Muscle layer of colon (tissue), 2 donors: ENCODE measurements at regions not wholly inside any gene's neighbourhood (a gene's known extent, or its start where the extent isn't known, plus 50 kb on each side); places are given as distances from the start of the nearest gene placed in this dataset.

Source experiments
- H3K27ac ChIP-seq: one replicate; pipeline ENCODE4 v1.7.0; 2013; ENCODE audit warnings: low read depth, mild to moderate bottlenecking, low read length, moderate library complexity
- H3K27me3 ChIP-seq, 2 donors: one replicate each; pipeline ENCODE4 v1.7.0; 2013; ENCODE audit warnings: low read length in 2 of 2, mild to moderate bottlenecking in 2 of 2; ENCODE audit not compliant: insufficient read depth in 2 of 2, control insufficient read depth in 1 of 2
- H3K36me3 ChIP-seq: one replicate; pipeline ENCODE4 v1.7.0; 2013; ENCODE audit warnings: mild to moderate bottlenecking, low read length; ENCODE audit not compliant: insufficient read depth
- H3K4me1 ChIP-seq: one replicate; pipeline ENCODE4 v1.7.0; 2013; ENCODE audit warnings: mild to moderate bottlenecking, low read length; ENCODE audit not compliant: insufficient read depth
- H3K4me3 ChIP-seq, 2 donors: one replicate each; pipeline ENCODE4 v1.7.0; 2013; ENCODE audit warnings: low read length in 2 of 2, low read depth in 1 of 2, mild to moderate bottlenecking in 1 of 2, moderate library complexity in 1 of 2
- H3K9ac ChIP-seq: one replicate; pipeline ENCODE4 v1.7.0; 2013; ENCODE audit warnings: low read length
- H3K9me3 ChIP-seq: one replicate; pipeline ENCODE4 v1.7.0; 2013; ENCODE audit warnings: mild to moderate bottlenecking, low read length
- donor health status: abdominal sarcoma.
- donor health status: Adenocarcinoma of cecum.

DNA sequence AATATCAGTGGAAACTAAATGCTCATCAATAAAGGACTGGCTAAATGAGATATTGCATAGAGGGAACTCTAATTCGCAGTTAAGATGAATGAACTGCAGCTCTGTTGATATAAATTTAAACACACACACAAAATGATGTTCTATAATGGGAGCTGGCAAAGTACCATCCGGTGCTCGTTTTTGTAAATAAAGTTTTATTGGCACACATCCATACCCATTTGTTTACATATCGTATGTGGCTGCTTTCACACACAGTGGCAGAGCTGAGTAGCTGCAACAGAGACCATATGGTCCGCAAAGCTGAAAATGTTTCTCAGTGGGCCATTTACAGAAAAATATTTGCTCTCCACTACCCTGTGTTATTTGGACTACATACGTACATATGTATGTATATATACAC lies 120.7 kb downstream of the EDN3 start:
- H3K9me3 ChIP-seq: no peaks in the 10 kb centered on the region
- no peak overlapping the region for H3K27ac ChIP-seq
- H3K4me1 ChIP-seq: no peaks in the 10 kb centered on the region
- H3K4me3 ChIP-seq: no peak overlapping the region
- no peak overlapping the region for H3K9ac ChIP-seq
- no peaks in the 10 kb centered on the region for H3K36me3 ChIP-seq
- H3K27me3 ChIP-seq: no peaks in the 10 kb centered on the region

DNA sequence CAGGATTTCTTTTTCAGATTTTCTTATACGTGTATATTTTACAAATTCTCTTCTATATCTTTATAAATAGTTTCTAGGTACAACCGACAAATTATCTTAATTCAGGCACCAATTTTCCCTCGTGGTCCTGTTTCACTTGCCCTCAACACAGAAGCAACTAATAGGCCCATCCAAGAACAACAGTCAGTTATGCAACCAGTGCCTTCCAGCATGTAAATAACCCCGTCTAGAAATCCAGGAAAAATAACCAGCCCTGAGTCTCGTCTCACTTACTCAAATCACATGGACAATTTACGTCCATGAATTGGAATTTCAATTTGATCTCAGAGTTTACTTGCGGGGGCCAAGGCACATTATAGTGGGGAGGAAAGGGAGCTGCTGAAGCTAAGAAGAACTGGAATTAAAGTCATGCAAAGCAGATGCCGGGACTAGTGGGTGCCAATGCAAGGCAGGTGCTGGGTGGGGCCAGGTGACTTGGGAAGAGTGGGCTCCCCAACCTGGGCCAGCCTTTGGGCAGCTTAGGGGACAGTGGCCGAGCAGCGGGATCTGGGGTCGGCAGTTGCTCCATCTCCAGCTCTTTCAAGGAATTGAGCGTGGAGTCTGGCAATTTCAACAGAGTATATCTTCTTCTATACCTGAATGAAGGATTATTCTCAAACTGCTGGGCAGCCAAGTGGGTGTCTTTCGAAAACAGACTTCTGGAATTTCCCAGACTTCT lies 121.7 kb downstream of the EDN3 start:
- Histone ChIP-seq H3K27ac (no peak overlapping the region), H3K9me3 (no peaks in the 10 kb centered on the region), H3K36me3 (no peaks in the 10 kb centered on the region), H3K4me3 (no peak overlapping the region), H3K27me3 (no peaks in the 10 kb centered on the region), H3K4me1 (no peaks in the 10 kb centered on the region), H3K9ac (no peak overlapping the region)

- H3K27ac ChIP-seq: no peak overlapping the region
- H3K4me3 ChIP-seq: no peak overlapping the region
- H3K36me3 ChIP-seq: no peaks in the 10 kb centered on the region
- H3K27me3 ChIP-seq: no peaks in the 10 kb centered on the region
- H3K9me3 ChIP-seq: no peaks in the 10 kb centered on the region
- H3K9ac ChIP-seq: no peak overlapping the region
- H3K4me1 ChIP-seq: no peaks in the 10 kb centered on the region
Measured at GRCh38 chr20:59422872-59423544, 122.6 kb downstream of the EDN3 start.

DNA sequence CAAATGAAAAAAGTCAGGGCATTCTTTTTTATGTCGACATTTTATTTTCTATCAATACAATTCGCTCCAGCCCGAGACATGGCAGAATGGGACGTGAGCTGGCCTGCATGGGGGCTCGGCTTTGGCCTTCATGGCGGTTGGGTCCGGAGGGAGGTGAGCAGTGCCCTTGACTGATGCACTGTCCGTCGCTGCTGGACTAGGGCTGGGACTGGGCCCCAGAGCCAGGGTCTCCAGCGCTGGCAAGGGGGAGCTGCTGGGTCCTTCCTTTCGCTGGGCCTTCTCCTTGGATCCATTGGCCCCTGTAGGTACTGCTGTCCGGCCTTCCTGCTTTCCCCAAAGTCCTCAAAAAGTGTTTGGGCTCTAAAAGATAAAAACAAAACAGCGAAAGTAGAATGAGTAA lies 124.6 kb downstream of the EDN3 start:
- no peaks in the 10 kb centered on the region for H3K27me3 ChIP-seq
- H3K9me3 ChIP-seq: no peaks in the 10 kb centered on the region
- H3K9ac ChIP-seq: no peak overlapping the region
- H3K4me3 ChIP-seq: no peak overlapping the region
- H3K36me3 ChIP-seq: no peaks in the 10 kb centered on the region
- no peaks in the 10 kb centered on the region for H3K4me1 ChIP-seq
- H3K27ac ChIP-seq: no peak overlapping the region

DNA sequence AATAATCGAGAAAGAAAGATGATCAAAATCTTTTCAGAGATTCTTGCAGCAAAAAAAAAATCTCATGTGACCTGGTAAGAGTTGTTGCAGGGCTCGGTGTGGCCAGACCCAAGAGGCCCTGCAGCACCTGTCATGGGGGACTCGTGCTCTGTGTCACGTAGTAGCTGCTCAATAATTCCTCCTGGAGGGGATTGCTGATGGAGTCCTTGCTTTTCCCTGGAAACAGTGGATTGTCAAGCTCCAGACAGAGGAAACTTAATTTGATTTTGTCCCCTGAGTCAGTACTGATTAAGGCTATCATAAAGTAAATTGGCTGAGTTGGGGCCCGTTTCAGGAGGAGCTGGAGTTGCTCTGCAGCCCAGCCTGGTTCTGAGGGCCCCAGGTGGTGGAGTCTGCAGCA lies 125.2 kb downstream of the EDN3 start:
- no peaks in the 10 kb centered on the region for H3K36me3 ChIP-seq
- H3K4me1 ChIP-seq: no peaks in the 10 kb centered on the region
- no peak overlapping the region for H3K27ac ChIP-seq
- H3K4me3 ChIP-seq: no peak overlapping the region
- no peak overlapping the region for H3K9ac ChIP-seq
- no peaks in the 10 kb centered on the region for H3K27me3 ChIP-seq
- H3K9me3 ChIP-seq: no peaks in the 10 kb centered on the region

DNA sequence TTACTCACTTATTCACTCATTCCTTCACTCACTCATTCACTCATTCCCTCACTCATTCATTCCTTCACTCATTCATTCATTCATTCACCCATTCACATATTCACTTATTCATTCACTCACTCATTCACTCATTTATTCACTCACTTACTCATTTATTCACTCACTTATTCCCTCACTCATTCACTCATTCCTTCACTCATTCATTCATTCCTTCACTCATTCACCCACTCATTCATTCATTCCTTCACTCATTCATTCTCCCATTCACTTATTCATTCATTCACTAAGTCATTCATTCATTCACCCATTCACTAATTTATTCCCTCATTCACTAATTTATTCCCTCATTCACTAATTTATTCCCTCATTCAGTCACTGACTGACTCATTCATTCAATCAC lies 127.6 kb downstream of the EDN3 start:
- H3K4me3 ChIP-seq: no peak overlapping the region
- no peaks in the 10 kb centered on the region for H3K27me3 ChIP-seq
- H3K9me3 ChIP-seq: no peaks in the 10 kb centered on the region
- H3K4me1 ChIP-seq: no peaks in the 10 kb centered on the region
- H3K27ac ChIP-seq: no peak overlapping the region
- no peaks in the 10 kb centered on the region for H3K36me3 ChIP-seq
- H3K9ac ChIP-seq: no peak overlapping the region

DNA sequence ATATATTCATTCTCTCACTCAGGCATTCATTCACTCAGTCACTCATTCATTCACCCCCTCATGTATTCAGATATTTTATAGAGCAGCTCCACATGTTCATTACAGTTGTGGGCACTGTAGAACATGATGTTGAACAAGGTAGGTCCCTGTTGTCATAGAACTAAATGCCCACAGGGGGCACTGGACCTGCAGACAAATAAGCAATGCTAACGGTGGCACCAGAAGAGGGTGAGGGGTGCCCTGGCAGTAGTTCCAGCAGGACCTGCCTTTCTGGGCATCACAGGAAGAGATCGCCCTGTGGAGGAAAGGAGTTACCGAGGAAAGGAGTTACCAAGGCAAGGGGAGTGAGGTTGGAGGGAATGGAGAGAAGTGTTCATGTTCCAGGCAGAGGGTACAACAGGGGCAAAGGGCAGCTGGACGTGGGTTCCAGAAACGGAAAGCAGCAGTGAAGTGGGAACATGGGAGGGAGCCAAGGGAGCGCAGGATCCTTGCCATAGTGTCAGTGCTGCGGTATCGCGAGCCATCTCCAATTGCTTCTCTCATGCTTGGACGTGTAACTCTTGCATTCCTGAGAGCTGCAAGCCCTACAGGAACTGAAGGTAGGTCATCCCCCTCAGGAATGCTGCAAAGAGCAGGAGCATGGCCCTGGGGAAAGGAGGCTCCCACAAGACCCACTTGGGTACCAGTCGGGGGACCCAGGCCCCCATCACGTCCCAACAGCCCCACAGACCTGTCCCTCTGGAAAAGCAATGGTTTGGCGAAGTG lies 128.2 kb downstream of the EDN3 start:
- H3K36me3 ChIP-seq: no peaks in the 10 kb centered on the region
- no peak overlapping the region for H3K27ac ChIP-seq
- H3K4me3 ChIP-seq: no peak overlapping the region
- H3K4me1 ChIP-seq: no peaks in the 10 kb centered on the region
- H3K9ac ChIP-seq: no peak overlapping the region
- no peaks in the 10 kb centered on the region for H3K27me3 ChIP-seq
- no peaks in the 10 kb centered on the region for H3K9me3 ChIP-seq

DNA sequence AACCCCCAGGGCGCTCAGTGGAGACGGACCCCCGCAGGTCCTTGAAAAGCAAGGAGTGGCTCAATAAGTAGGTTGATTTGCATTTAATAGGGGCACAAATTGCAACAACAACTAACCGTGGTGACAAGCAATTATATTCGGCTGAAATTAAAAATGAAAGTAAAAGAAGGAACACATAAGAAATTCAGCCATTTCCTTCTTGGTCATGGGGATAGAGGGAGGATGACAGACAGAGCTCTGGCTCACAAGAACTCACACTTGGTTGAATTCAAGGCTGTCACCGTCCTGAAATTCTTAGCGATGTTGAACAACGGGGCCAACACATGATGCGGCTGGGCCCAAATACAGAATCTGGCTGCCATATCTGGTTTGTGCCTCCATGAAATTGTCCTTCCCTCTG lies 129.0 kb downstream of the EDN3 start:
- H3K4me1 ChIP-seq: no peaks in the 10 kb centered on the region
- H3K27me3 ChIP-seq: no peaks in the 10 kb centered on the region
- H3K27ac ChIP-seq: no peak overlapping the region
- no peak overlapping the region for H3K9ac ChIP-seq
- H3K4me3 ChIP-seq: no peak overlapping the region
- H3K9me3 ChIP-seq: no peaks in the 10 kb centered on the region
- no peaks in the 10 kb centered on the region for H3K36me3 ChIP-seq

GRCh38 chr20:59431014-59431413 lies 130.6 kb downstream of the EDN3 start:
- Histone ChIP-seq H3K4me1 (no peaks in the 10 kb centered on the region), H3K27ac (no peak overlapping the region), H3K36me3 (no peaks in the 10 kb centered on the region), H3K9me3 (no peaks in the 10 kb centered on the region), H3K9ac (no peak overlapping the region), H3K27me3 (no peaks in the 10 kb centered on the region), H3K4me3 (no peak overlapping the region)

DNA sequence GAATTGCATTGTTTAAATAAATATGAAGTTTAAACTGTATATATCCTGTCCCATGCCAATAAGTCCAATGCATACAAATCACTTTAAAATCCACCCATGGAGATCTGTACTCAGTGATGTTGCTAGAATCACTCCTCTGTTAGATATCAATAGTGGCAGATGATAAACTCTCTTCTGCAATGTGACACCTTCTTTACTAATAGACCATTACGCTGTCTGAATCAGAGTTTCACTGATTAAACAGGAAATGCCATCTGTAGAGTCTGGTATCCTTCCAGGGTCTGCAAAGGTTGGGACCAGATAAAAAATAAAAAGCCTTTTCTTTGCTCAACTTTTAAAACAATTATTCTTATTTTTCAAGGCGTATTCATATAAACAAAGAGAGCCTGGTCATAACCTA lies 134.5 kb downstream of the EDN3 start:
- no peak overlapping the region for H3K27ac ChIP-seq
- H3K36me3 ChIP-seq: no peaks in the 10 kb centered on the region
- H3K9ac ChIP-seq: no peak overlapping the region
- no peaks in the 10 kb centered on the region for H3K27me3 ChIP-seq
- H3K4me1 ChIP-seq: no peaks in the 10 kb centered on the region
- no peak overlapping the region for H3K4me3 ChIP-seq
- no peaks in the 10 kb centered on the region for H3K9me3 ChIP-seq

- Histone ChIP-seq H3K36me3 (no peaks in the 10 kb centered on the region), H3K9ac (no peak overlapping the region), H3K4me1 (no peaks in the 10 kb centered on the region), H3K4me3 (no peak overlapping the region), H3K27me3 (no peaks in the 10 kb centered on the region), H3K27ac (no peak overlapping the region), H3K9me3 (no peaks in the 10 kb centered on the region)
Measured at GRCh38 chr20:59435518-59435917, 135.1 kb downstream of the EDN3 start.
